GM06990 (cell line): ENCODE measurements at regions not wholly inside any gene's neighbourhood (a gene's known extent, or its start where the extent isn't known, plus 50 kb on each side); places are given as distances from the start of the nearest gene placed in this dataset.
"Not testable (repeated sequence)": the region's sequence is repeated elsewhere in the genome, so short reads cannot be mapped to it uniquely, and the experiment has no call there.

Experiments used
- DNase-seq: peaks from one replicate; pipeline ENCODE4 v3.0.0-alpha.2; 2011; ENCODE audit not compliant: insufficient read length; ENCODE audit errors: extremely low read depth
- H3K27me3 ChIP-seq: replicated peaks from 2 replicates; pipeline ENCODE4 v1.6.0; 2011; ENCODE audit warnings: low read length; ENCODE audit not compliant: control insufficient read depth, insufficient read depth
- H3K36me3 ChIP-seq: 2 replicates; pipeline ENCODE4 v1.5.1; 2011; ENCODE audit warnings: low read length; ENCODE audit not compliant: control insufficient read depth, insufficient read depth
- H3K4me3 ChIP-seq: replicated peaks from 2 replicates; pipeline ENCODE4 v1.5.1; 2011; ENCODE audit warnings: low read depth, mild to moderate bottlenecking, control low read depth, low read length
- CTCF ChIP-seq: IDR thresholded peaks from 2 replicates; pipeline ENCODE4 v1.5.1; 2011; ENCODE audit warnings: low read length, control low read depth, mild to moderate bottlenecking, inconsistent platforms; ENCODE audit not compliant: insufficient read depth, poor library complexity, severe bottlenecking

- no peak for DNase-seq
- no peak overlapping the region for H3K4me3 ChIP-seq
- H3K36me3 ChIP-seq, result no peaks in the 10 kb centered on the region
- H3K27me3 ChIP-seq, result no peaks in the 10 kb centered on the region
- TF ChIP-seq CTCF, result no peak
These were observed 286.5 kb downstream of the ALDH8A1 start for GRCh38 chr6:134663356-134663755.

- Histone ChIP-seq H3K27me3 (no peaks in the 10 kb centered on the region), H3K4me3 (no peak overlapping the region), H3K36me3 (no peaks in the 10 kb centered on the region)
- DNase-seq, result no peak
- no peak for TF ChIP-seq CTCF
These were observed 287.7 kb downstream of the ALDH8A1 start for GRCh38 chr6:134662077-134662700.

DNA sequence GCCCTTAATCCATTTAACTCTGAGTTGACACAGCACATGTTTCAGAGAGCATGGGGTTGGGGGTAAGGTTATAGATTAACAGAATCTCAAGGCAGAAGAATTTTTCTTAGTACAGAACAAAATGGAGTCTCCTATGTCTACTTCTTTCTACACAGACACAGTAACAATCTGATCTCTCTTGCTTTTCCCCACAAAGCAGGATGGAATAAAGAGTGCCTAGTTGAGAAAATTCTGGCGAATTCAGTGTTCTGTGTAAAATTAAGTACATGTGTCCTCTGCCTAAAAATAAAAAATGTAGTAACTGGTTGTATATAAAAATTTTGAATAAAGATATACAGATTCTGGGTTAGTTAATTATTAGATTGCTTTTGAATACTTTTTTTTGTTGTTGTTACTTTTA lies 290.0 kb downstream of the ALDH8A1 start:
- H3K27me3 ChIP-seq, DNase-seq, H3K4me3 ChIP-seq, H3K36me3 ChIP-seq: not testable (repeated sequence)

GRCh38 chr6:134658596-134658995 lies 291.3 kb downstream of the ALDH8A1 start:
- H3K27me3 ChIP-seq, result no peaks in the 10 kb centered on the region
- DNase-seq, result no peak
- H3K36me3 ChIP-seq, result no peaks in the 10 kb centered on the region
- no peak for TF ChIP-seq CTCF
- no peak overlapping the region for H3K4me3 ChIP-seq

DNA sequence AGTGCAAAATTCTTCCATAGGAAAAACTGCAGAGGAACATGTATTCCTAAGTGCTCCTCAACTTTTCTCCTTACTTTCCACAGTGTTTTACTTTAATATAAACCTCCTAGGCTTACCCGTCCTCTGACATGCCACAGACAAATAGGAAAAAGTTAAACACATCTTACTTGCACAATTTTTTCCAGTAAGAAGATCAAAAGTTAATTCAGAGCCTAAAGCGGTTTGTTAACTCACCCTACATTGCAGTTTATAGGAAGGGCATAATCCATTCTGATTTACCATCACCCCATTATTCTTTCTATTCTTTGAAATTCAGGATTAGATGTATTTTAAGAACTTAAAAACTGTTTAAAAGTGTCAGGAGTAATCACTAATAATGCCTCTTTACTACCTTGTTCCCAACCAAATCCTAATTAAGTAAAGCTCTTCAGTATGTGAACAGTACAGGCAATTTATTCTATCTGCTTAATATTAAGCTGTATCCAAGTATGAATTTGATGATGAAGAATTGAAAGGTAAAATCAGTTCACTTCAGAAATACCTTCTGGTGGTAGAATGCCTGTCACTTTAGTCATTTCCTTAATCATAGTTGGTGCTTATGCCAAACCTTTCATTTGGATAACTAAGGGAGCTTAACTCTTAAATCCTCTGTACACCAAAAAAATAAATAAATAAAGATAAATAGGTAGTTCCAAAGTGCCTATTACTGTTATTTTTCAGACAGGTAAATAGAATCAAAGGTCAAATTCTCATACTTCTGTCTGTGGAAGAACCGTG lies 292.0 kb downstream of the ALDH8A1 start:
- no peak overlapping the region for H3K4me3 ChIP-seq
- no peak for DNase-seq
- H3K27me3 ChIP-seq, result no peaks in the 10 kb centered on the region
- TF ChIP-seq CTCF, result no peak
- no peaks in the 10 kb centered on the region for H3K36me3 ChIP-seq

GRCh38 chr6:134657343-134657742 lies 292.6 kb downstream of the ALDH8A1 start:
- TF ChIP-seq CTCF, result no peak
- no peak for DNase-seq
- no peaks in the 10 kb centered on the region for H3K27me3 ChIP-seq
- H3K36me3 ChIP-seq, result no peaks in the 10 kb centered on the region
- H3K4me3 ChIP-seq, result no peak overlapping the region
